ENCODE measurements at regions not wholly inside any gene's neighbourhood (a gene's known extent, or its start where the extent isn't known, plus 50 kb on each side); places are given as distances from the start of the nearest gene placed in this dataset.

- no peak overlapping the region for H3K4me3 ChIP-seq (ENCODE audit: low read length)
Observed at GRCh38 chr2:16482460-16482859, 183.2 kb downstream of the CYRIA start.

GRCh38 chr2:16481351-16481750 lies 184.3 kb downstream of the CYRIA start:
- DNase-seq (ENCODE audit: low read depth): peak; percentile 74
- TF ChIP-seq CTCF (IDR thresholded peaks at IDR 0.05; ENCODE audit: insufficient read depth, low read depth, low read length, missing control alignments): no peak
- H3K4me3 ChIP-seq (ENCODE audit: low read length): no peak overlapping the region

More at GRCh38 chr2:16482460-16482859, 183.2 kb downstream of the CYRIA start:
- TF ChIP-seq CTCF (IDR thresholded peaks at IDR 0.05; ENCODE audit: insufficient read depth, low read depth, low read length, missing control alignments): no peak
- no peak for DNase-seq (ENCODE audit: low read depth)

GRCh38 chr2:16479721-16480120 lies 185.9 kb downstream of the CYRIA start:
- no peak overlapping the region for H3K4me3 ChIP-seq (ENCODE audit: low read length)
- TF ChIP-seq CTCF (IDR thresholded peaks at IDR 0.05; ENCODE audit: insufficient read depth, low read depth, low read length, missing control alignments): no peak
- no peak for DNase-seq (ENCODE audit: low read depth)

GRCh38 chr2:16478434-16479210 lies 187.0 kb downstream of the CYRIA start:
- DNase-seq (ENCODE audit: low read depth): peak; percentile 83
- no peak overlapping the region for H3K4me3 ChIP-seq (ENCODE audit: low read length)
- TF ChIP-seq CTCF (IDR thresholded peaks at IDR 0.05; ENCODE audit: insufficient read depth, low read depth, low read length, missing control alignments): no peak

GRCh38 chr2:16477648-16478047 lies 188.0 kb downstream of the CYRIA start:
- DNase-seq (ENCODE audit: low read depth): no peak
- H3K4me3 ChIP-seq (ENCODE audit: low read length): no peak overlapping the region
- TF ChIP-seq CTCF (IDR thresholded peaks at IDR 0.05; ENCODE audit: insufficient read depth, low read depth, low read length, missing control alignments): no peak

GRCh38 chr2:16476866-16477265 lies 188.8 kb downstream of the CYRIA start:
- no peak overlapping the region for H3K4me3 ChIP-seq (ENCODE audit: low read length)
- DNase-seq (ENCODE audit: low read depth): peak; percentile 82

More at GRCh38 chr2:16476866-16477265, 188.8 kb downstream of the CYRIA start:
- TF ChIP-seq CTCF (IDR thresholded peaks at IDR 0.05; ENCODE audit: insufficient read depth, low read depth, low read length, missing control alignments): no peak

Data from epithelial cell of esophagus (primary cell).